Activated T-helper 1 cell treated with anti-CD3 and anti-CD28 coated beads, Interleukin-12 subunit alpha, Interleukin-12 subunit beta, Interleukin-2, Interleukin-4 antibody, amounts not matched to agents 30 ng/mL and 10 ng/mL and 1 ng/mL, durations not matched to agents 14 hours and 24 hours and 36 hours (primary cell): ENCODE measurements at regions not wholly inside any gene's neighbourhood (a gene's known extent, or its start where the extent isn't known, plus 50 kb on each side); places are given as distances from the start of the nearest gene placed in this dataset.

Experiments used
- DNase-seq: peaks from one replicate; pipeline ENCODE4 v3.0.0; 2021; ENCODE audit warnings: low spot score
- H3K27ac Mint-ChIP-seq: one replicate; pipeline ENCODE4 v1.8.0; 2021; ENCODE audit warnings: mild to moderate bottlenecking, mixed read lengths
- H3K27me3 Mint-ChIP-seq: one replicate; pipeline ENCODE4 v1.8.0; 2022; ENCODE audit warnings: mild to moderate bottlenecking, moderate library complexity, mixed read lengths; ENCODE audit not compliant: insufficient read depth
- H3K36me3 Mint-ChIP-seq: one replicate; pipeline ENCODE4 v1.8.0; 2021; ENCODE audit warnings: low read depth, mixed read lengths
- H3K4me1 Mint-ChIP-seq: one replicate; pipeline ENCODE4 v1.8.0; 2021; ENCODE audit warnings: low read depth, mixed read lengths
- H3K4me3 Mint-ChIP-seq: one replicate; pipeline ENCODE4 v1.8.0; 2021; ENCODE audit warnings: mild to moderate bottlenecking, moderate library complexity, mixed read lengths
- H3K9me3 Mint-ChIP-seq: one replicate; pipeline ENCODE4 v1.8.0; 2021; ENCODE audit warnings: mixed read lengths
- intact Hi-C: fragments of 100-400 bp; cut with micrococcal nuclease; formaldehyde crosslinking; loops from one replicate; pipeline ENCODE4 v1.15.1; 2024

GRCh38 chr5:97601651-97602050, 418.6 kb upstream of the RIOK2 start:
- Mint-ChIP-seq H3K9me3 (peaks cover 17% of the 10 kb centered on the region), H3K36me3 (no peaks in the 10 kb centered on the region), H3K27ac (no peak overlapping the region), H3K4me1 (no peaks in the 10 kb centered on the region), H3K4me3 (no peak overlapping the region), H3K27me3 (no peaks in the 10 kb centered on the region)
- no peak for DNase-seq
- intact Hi-C loops, result no loop called here

- no peak overlapping the region for H3K4me3 Mint-ChIP-seq
- intact Hi-C loops, result no loop called here
- no peaks in the 10 kb centered on the region for H3K4me1 Mint-ChIP-seq
- DNase-seq, result no peak
- no peaks in the 10 kb centered on the region for H3K36me3 Mint-ChIP-seq
- H3K9me3 Mint-ChIP-seq, result no peaks in the 10 kb centered on the region
- H3K27me3 Mint-ChIP-seq, result no peaks in the 10 kb centered on the region
- no peak overlapping the region for H3K27ac Mint-ChIP-seq
Observed at GRCh38 chr5:97606531-97606930, 423.5 kb upstream of the RIOK2 start.

- Mint-ChIP-seq H3K4me1 (no peaks in the 10 kb centered on the region), H3K27ac (no peak overlapping the region), H3K36me3 (no peaks in the 10 kb centered on the region), H3K27me3 (no peaks in the 10 kb centered on the region), H3K4me3 (no peak overlapping the region), H3K9me3 (no peaks in the 10 kb centered on the region)
- intact Hi-C loops, result no loop called here
- DNase-seq, result no peak
Observed at GRCh38 chr5:97608501-97608900, 425.5 kb upstream of the RIOK2 start.

GRCh38 chr5:97618721-97619120, 435.7 kb upstream of the RIOK2 start:
- no peak overlapping the region for H3K27ac Mint-ChIP-seq
- no peak for DNase-seq
- no peak overlapping the region for H3K4me3 Mint-ChIP-seq
- H3K9me3 Mint-ChIP-seq, result no peaks in the 10 kb centered on the region
- intact Hi-C loops, result no loop called here
- no peaks in the 10 kb centered on the region for H3K4me1 Mint-ChIP-seq
- H3K36me3 Mint-ChIP-seq, result no peaks in the 10 kb centered on the region
- no peaks in the 10 kb centered on the region for H3K27me3 Mint-ChIP-seq

- DNase-seq, result no peak
- intact Hi-C loops, result no loop called here
- Mint-ChIP-seq H3K4me3 (no peak overlapping the region), H3K9me3 (no peaks in the 10 kb centered on the region), H3K4me1 (no peaks in the 10 kb centered on the region), H3K27me3 (no peaks in the 10 kb centered on the region), H3K36me3 (no peaks in the 10 kb centered on the region), H3K27ac (no peak overlapping the region)
Observed at GRCh38 chr5:97623441-97623840, 440.4 kb upstream of the RIOK2 start.

GRCh38 chr5:97624886-97625285, 441.8 kb upstream of the RIOK2 start:
- no peaks in the 10 kb centered on the region for H3K36me3 Mint-ChIP-seq
- intact Hi-C loops, result no loop called here
- no peaks in the 10 kb centered on the region for H3K27me3 Mint-ChIP-seq
- DNase-seq, result no peak
- no peaks in the 10 kb centered on the region for H3K9me3 Mint-ChIP-seq
- no peak overlapping the region for H3K27ac Mint-ChIP-seq
- H3K4me3 Mint-ChIP-seq, result no peak overlapping the region
- no peaks in the 10 kb centered on the region for H3K4me1 Mint-ChIP-seq

- DNase-seq, result no peak
- no peaks in the 10 kb centered on the region for H3K27me3 Mint-ChIP-seq
- H3K4me1 Mint-ChIP-seq, result no peaks in the 10 kb centered on the region
- peaks cover 5% of the 10 kb centered on the region for H3K9me3 Mint-ChIP-seq
- no peaks in the 10 kb centered on the region for H3K36me3 Mint-ChIP-seq
- H3K27ac Mint-ChIP-seq, result no peak overlapping the region
- intact Hi-C loops, result no loop called here
- H3K4me3 Mint-ChIP-seq, result no peak overlapping the region
Observed at GRCh38 chr5:97627272-97627671, 444.2 kb upstream of the RIOK2 start.

- intact Hi-C loops, result no loop called here
- no peaks in the 10 kb centered on the region for H3K27me3 Mint-ChIP-seq
- H3K4me1 Mint-ChIP-seq, result no peaks in the 10 kb centered on the region
Observed at GRCh38 chr5:97628031-97628430, 445.0 kb upstream of the RIOK2 start.

GRCh38 chr5:97628807-97629206, 445.8 kb upstream of the RIOK2 start:
- Mint-ChIP-seq H3K4me1 (no peaks in the 10 kb centered on the region), H3K27ac (no peak overlapping the region), H3K36me3 (no peaks in the 10 kb centered on the region), H3K27me3 (no peaks in the 10 kb centered on the region), H3K4me3 (no peak overlapping the region), H3K9me3 (peaks cover 5% of the 10 kb centered on the region)
- intact Hi-C loops, result no loop called here
- DNase-seq, result no peak

More at GRCh38 chr5:97628031-97628430, 445.0 kb upstream of the RIOK2 start:
- Mint-ChIP-seq H3K27ac (no peak overlapping the region), H3K4me3 (no peak overlapping the region), H3K9me3 (peaks cover 5% of the 10 kb centered on the region), H3K36me3 (no peaks in the 10 kb centered on the region)
- no peak for DNase-seq

- Mint-ChIP-seq H3K9me3 (peaks cover 5% of the 10 kb centered on the region), H3K4me1 (no peaks in the 10 kb centered on the region), H3K27me3 (no peaks in the 10 kb centered on the region), H3K4me3 (no peak overlapping the region), H3K36me3 (no peaks in the 10 kb centered on the region), H3K27ac (no peak overlapping the region)
- DNase-seq, result no peak
- intact Hi-C loops, result no loop called here
Observed at GRCh38 chr5:97629276-97629675, 446.2 kb upstream of the RIOK2 start.

GRCh38 chr5:97635553-97635952, 452.5 kb upstream of the RIOK2 start:
- peaks cover 5% of the 10 kb centered on the region for H3K9me3 Mint-ChIP-seq
- DNase-seq, result no peak
- H3K4me1 Mint-ChIP-seq, result no peaks in the 10 kb centered on the region
- no peaks in the 10 kb centered on the region for H3K36me3 Mint-ChIP-seq
- no peaks in the 10 kb centered on the region for H3K27me3 Mint-ChIP-seq
- no peak overlapping the region for H3K27ac Mint-ChIP-seq
- no peak overlapping the region for H3K4me3 Mint-ChIP-seq
- intact Hi-C loops, result no loop called here

GRCh38 chr5:97636766-97637165, 453.7 kb upstream of the RIOK2 start:
- Mint-ChIP-seq H3K4me3 (no peak overlapping the region), H3K9me3 (peaks cover 4% of the 10 kb centered on the region), H3K36me3 (no peaks in the 10 kb centered on the region), H3K27ac (no peak overlapping the region), H3K4me1 (no peaks in the 10 kb centered on the region), H3K27me3 (no peaks in the 10 kb centered on the region)
- DNase-seq, result no peak
- intact Hi-C loops, result no loop called here

- no peak overlapping the region for H3K4me3 Mint-ChIP-seq
- no peaks in the 10 kb centered on the region for H3K4me1 Mint-ChIP-seq
- H3K27ac Mint-ChIP-seq, result no peak overlapping the region
- peaks cover 4% of the 10 kb centered on the region for H3K9me3 Mint-ChIP-seq
- no peak for DNase-seq
- no peaks in the 10 kb centered on the region for H3K27me3 Mint-ChIP-seq
- no peaks in the 10 kb centered on the region for H3K36me3 Mint-ChIP-seq
- intact Hi-C loops, result no loop called here
Observed at GRCh38 chr5:97641081-97641480, 458.0 kb upstream of the RIOK2 start.

- H3K27me3 Mint-ChIP-seq, result no peaks in the 10 kb centered on the region
- H3K27ac Mint-ChIP-seq, result no peak overlapping the region
- peaks cover 4% of the 10 kb centered on the region for H3K9me3 Mint-ChIP-seq
- no peak for DNase-seq
- H3K4me3 Mint-ChIP-seq, result no peak overlapping the region
- H3K36me3 Mint-ChIP-seq, result no peaks in the 10 kb centered on the region
- H3K4me1 Mint-ChIP-seq, result no peaks in the 10 kb centered on the region
- intact Hi-C loops, result no loop called here
Observed at GRCh38 chr5:97644206-97644605, 461.2 kb upstream of the RIOK2 start.
